Prostate gland (tissue), 2 donors: ENCODE measurements at regions not wholly inside any gene's neighbourhood (a gene's known extent, or its start where the extent isn't known, plus 50 kb on each side); places are given as distances from the start of the nearest gene placed in this dataset.

Experiments used
- POLR2A ChIP-seq: fragments of 450-650 bp; IDR thresholded peaks from one replicate; pipeline ENCODE4 v1.6.1; 2016; ENCODE audit warnings: antibody characterized with exemption, mild to moderate bottlenecking
- POLR2AphosphoS5 ChIP-seq: sonication (generic); formaldehyde crosslinking; IDR thresholded peaks from one replicate; pipeline ENCODE4 v1.6.1; 2017; ENCODE audit warnings: antibody characterized with exemption
- TF ChIP-seq, protein P1 (sequence below), 4 experiments: fragments of 200-600 bp in 2 of 4; fragments of 450-650 bp in 2 of 4; sonication (generic) in 2 of 4; IDR thresholded peaks; 1 replicate in 3 of 4; 2 replicates in 1 of 4; pipeline ENCODE4 v1.5.1; 2016 to 2019; ENCODE audit warnings: antibody characterized with exemption in 4 of 4, mild to moderate bottlenecking in 2 of 4, moderate library complexity in 2 of 4

DNA sequence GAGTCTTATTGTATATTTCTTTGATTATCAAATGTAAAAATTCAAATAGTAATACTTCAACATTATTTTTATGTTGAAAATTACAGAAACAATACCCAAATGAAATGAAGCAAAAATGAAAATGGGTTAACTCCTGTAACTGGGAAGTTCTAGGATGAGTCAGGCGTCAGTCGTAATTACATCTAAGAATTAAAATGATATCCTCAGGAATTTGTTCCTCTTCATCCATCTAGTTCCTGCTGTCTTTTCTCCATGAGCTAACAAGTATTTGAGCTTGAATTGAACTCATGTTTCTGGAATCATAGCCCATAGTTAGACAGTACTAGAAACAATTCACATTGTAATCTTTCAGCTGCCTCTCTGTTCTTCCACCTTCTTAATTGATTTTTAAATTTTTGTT, 568.3 kb upstream of the TLE4 start:
- TF ChIP-seq, protein P1, sequence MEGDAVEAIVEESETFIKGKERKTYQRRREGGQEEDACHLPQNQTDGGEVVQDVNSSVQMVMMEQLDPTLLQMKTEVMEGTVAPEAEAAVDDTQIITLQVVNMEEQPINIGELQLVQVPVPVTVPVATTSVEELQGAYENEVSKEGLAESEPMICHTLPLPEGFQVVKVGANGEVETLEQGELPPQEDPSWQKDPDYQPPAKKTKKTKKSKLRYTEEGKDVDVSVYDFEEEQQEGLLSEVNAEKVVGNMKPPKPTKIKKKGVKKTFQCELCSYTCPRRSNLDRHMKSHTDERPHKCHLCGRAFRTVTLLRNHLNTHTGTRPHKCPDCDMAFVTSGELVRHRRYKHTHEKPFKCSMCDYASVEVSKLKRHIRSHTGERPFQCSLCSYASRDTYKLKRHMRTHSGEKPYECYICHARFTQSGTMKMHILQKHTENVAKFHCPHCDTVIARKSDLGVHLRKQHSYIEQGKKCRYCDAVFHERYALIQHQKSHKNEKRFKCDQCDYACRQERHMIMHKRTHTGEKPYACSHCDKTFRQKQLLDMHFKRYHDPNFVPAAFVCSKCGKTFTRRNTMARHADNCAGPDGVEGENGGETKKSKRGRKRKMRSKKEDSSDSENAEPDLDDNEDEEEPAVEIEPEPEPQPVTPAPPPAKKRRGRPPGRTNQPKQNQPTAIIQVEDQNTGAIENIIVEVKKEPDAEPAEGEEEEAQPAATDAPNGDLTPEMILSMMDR (IDR thresholded peaks at IDR 0.05), result no peak
- TF ChIP-seq POLR2A (no peak), POLR2AphosphoS5 (no peak)
